H9 (cell line): ENCODE measurements at regions not wholly inside any gene's neighbourhood (a gene's known extent, or its start where the extent isn't known, plus 50 kb on each side); places are given as distances from the start of the nearest gene placed in this dataset.

ENCODE experiments used
- DNase-seq: peaks from one replicate; pipeline ENCODE4 v3.0.0-alpha.2; 2017
- H2AFZ ChIP-seq: one replicate; pipeline ENCODE4 v1.6.1; 2013; ENCODE audit warnings: mild to moderate bottlenecking, low read length, control low read depth, moderate library complexity
- H2AK5ac ChIP-seq: 2 replicates; pipeline ENCODE4 v1.6.1; 2013; ENCODE audit warnings: low read length, control low read depth, mixed read lengths; ENCODE audit not compliant: insufficient read length
- H2BK120ac ChIP-seq: one replicate; pipeline ENCODE4 v1.6.1; 2013; ENCODE audit warnings: low read depth, mild to moderate bottlenecking, low read length, control low read depth, inconsistent platforms; ENCODE audit not compliant: poor library complexity, severe bottlenecking
- H2BK12ac ChIP-seq: 2 replicates; pipeline ENCODE4 v1.6.1; 2013; ENCODE audit warnings: low read length, control low read depth, mixed read lengths, low read depth; ENCODE audit not compliant: insufficient read length
- H2BK15ac ChIP-seq: 2 replicates; pipeline ENCODE4 v1.6.1; 2013; ENCODE audit warnings: low read depth, low read length, control low read depth
- H2BK20ac ChIP-seq: one replicate; pipeline ENCODE4 v1.6.1; 2013; ENCODE audit warnings: low read depth, mild to moderate bottlenecking, low read length, control low read depth, inconsistent platforms; ENCODE audit not compliant: poor library complexity, severe bottlenecking
- H2BK5ac ChIP-seq: 2 replicates; pipeline ENCODE4 v1.6.1; 2013; ENCODE audit warnings: low read length, control low read depth, mixed read lengths; ENCODE audit not compliant: insufficient read length
- H3K14ac ChIP-seq: 2 replicates; pipeline ENCODE4 v1.6.1; 2013; ENCODE audit warnings: low read length, control low read depth; ENCODE audit not compliant: insufficient read depth
- H3K18ac ChIP-seq: 2 replicates; pipeline ENCODE4 v1.6.1; 2013; ENCODE audit warnings: low read depth, mild to moderate bottlenecking, mixed read lengths, low read length, control low read depth; ENCODE audit not compliant: insufficient read length
- H3K23ac ChIP-seq: 2 replicates; pipeline ENCODE4 v1.6.1; 2013; ENCODE audit warnings: low read length, control low read depth, mixed read lengths, low read depth; ENCODE audit not compliant: insufficient read length
- H3K23me2 ChIP-seq: 2 replicates; pipeline ENCODE4 v1.6.1; 2013; ENCODE audit warnings: low read depth, mild to moderate bottlenecking, mixed read lengths, low read length, control low read depth; ENCODE audit not compliant: insufficient read length, poor library complexity, severe bottlenecking
- H3K27ac ChIP-seq: 2 replicates; pipeline ENCODE4 v1.5.1; 2013; ENCODE audit warnings: low read length, control low read depth, mixed read lengths, low read depth; ENCODE audit not compliant: insufficient read length
- H3K27me3 ChIP-seq: 2 replicates; pipeline ENCODE4 v1.6.1; 2013; ENCODE audit warnings: low read length, control low read depth, inconsistent platforms; ENCODE audit not compliant: insufficient read depth
- H3K4ac ChIP-seq: 2 replicates; pipeline ENCODE4 v1.6.1; 2013; ENCODE audit warnings: low read depth, mild to moderate bottlenecking, control low read depth, inconsistent platforms, low read length, moderate library complexity
- H3K4me1 ChIP-seq: 2 replicates; pipeline ENCODE4 v1.6.1; 2013; ENCODE audit warnings: low read length, control low read depth, inconsistent platforms; ENCODE audit not compliant: insufficient read depth
- H3K4me2 ChIP-seq: 2 replicates; pipeline ENCODE4 v1.6.1; 2013; ENCODE audit warnings: low read length, control low read depth, mixed read lengths; ENCODE audit not compliant: insufficient read length, insufficient read depth
- H3K56ac ChIP-seq: 2 replicates; pipeline ENCODE4 v1.6.1; 2013; ENCODE audit warnings: low read depth, mild to moderate bottlenecking, mixed read lengths, low read length, control low read depth; ENCODE audit not compliant: insufficient read length
- H3K79me1 ChIP-seq: 2 replicates; pipeline ENCODE4 v1.6.1; 2013; ENCODE audit warnings: low read depth, mild to moderate bottlenecking, moderate library complexity, low read length, control low read depth, inconsistent platforms; ENCODE audit not compliant: insufficient read depth, poor library complexity, severe bottlenecking
- H3K79me2 ChIP-seq: 2 replicates; pipeline ENCODE4 v1.6.1; 2013; ENCODE audit warnings: low read length, control low read depth, inconsistent platforms; ENCODE audit not compliant: insufficient read depth
- H3K9ac ChIP-seq: 2 replicates; pipeline ENCODE4 v1.6.1; 2013; ENCODE audit warnings: low read length, control low read depth, mixed read lengths; ENCODE audit not compliant: insufficient read length; ENCODE audit errors: extremely low read depth
- H3K9me3 ChIP-seq: one replicate; pipeline ENCODE4 v1.6.1; 2013; ENCODE audit warnings: low read depth, low read length, inconsistent platforms; ENCODE audit not compliant: control insufficient read depth
- H3T11ph ChIP-seq: one replicate; pipeline ENCODE4 v1.6.1; 2013; ENCODE audit warnings: mild to moderate bottlenecking, low read length, control low read depth, inconsistent platforms
- H4K20me1 ChIP-seq: one replicate; pipeline ENCODE4 v1.6.1; 2013; ENCODE audit not compliant: control insufficient read depth, insufficient read length, insufficient read depth
- H4K5ac ChIP-seq: 2 replicates; pipeline ENCODE4 v1.6.1; 2013; ENCODE audit warnings: low read depth, mild to moderate bottlenecking, mixed read lengths, low read length, control low read depth; ENCODE audit not compliant: insufficient read length
- H4K8ac ChIP-seq: replicated peaks from 2 replicates; pipeline ENCODE4 v1.6.1; 2013; ENCODE audit warnings: low read length, control low read depth, mixed read lengths, low read depth; ENCODE audit not compliant: insufficient read length
- H4K91ac ChIP-seq: 2 replicates; pipeline ENCODE4 v1.6.1; 2013; ENCODE audit warnings: low read depth, mild to moderate bottlenecking, moderate library complexity, mixed read lengths, low read length, control low read depth; ENCODE audit not compliant: insufficient read length
- H3K27ac Mint-ChIP-seq, 3 experiments: 2 replicates in 2 of 3; 3 replicates in 1 of 3; pipeline ENCODE4 v1.8.0; 2020 to 2021; ENCODE audit warnings: mixed read lengths in 3 of 3, mild to moderate bottlenecking in 1 of 3, moderate library complexity in 1 of 3
- H3K27me3 Mint-ChIP-seq: 2 replicates; pipeline ENCODE4 v1.8.0; 2021; ENCODE audit warnings: low read depth, mild to moderate bottlenecking, moderate library complexity, mixed read lengths
- H3K36me3 Mint-ChIP-seq, 3 experiments: 2 replicates in 2 of 3; 3 replicates in 1 of 3; pipeline ENCODE4 v1.8.0; 2020 to 2021; ENCODE audit warnings: low read depth in 3 of 3, mixed read lengths in 3 of 3; ENCODE audit not compliant: insufficient read depth in 1 of 3
- H3K4me1 Mint-ChIP-seq, 2 experiments: 2 replicates each; pipeline ENCODE4 v1.8.0; 2020; ENCODE audit warnings: mixed read lengths in 2 of 2
- H3K4me3 Mint-ChIP-seq, 2 experiments: 2 replicates in 1 of 2; 3 replicates in 1 of 2; pipeline ENCODE4 v1.8.0; 2020 to 2021; ENCODE audit warnings: mild to moderate bottlenecking in 2 of 2, mixed read lengths in 2 of 2, moderate library complexity in 1 of 2
- H3K9me3 Mint-ChIP-seq, 2 experiments: 2 replicates in 1 of 2; 3 replicates in 1 of 2; pipeline ENCODE4 v1.8.0; 2020; ENCODE audit warnings: mild to moderate bottlenecking in 2 of 2, mixed read lengths in 2 of 2, moderate library complexity in 1 of 2
- WGBS: extraction: QIAGEN DNeasy Blood & Tissue Kit; methylation state at CpG from one replicate; pipeline ENCODE4 v1.1.7; 2013; ENCODE audit warnings: missing lambda C conversion rate, low lambda C conversion rate, mixed read lengths; ENCODE audit not compliant: insufficient read length; ENCODE audit errors: extremely low coverage; 5-methylcytosine and 5-hydroxymethylcytosine counted together
- TF ChIP-seq, protein P1 (sequence below): fragments of 200-600 bp; sonication (generic); conservative IDR thresholded peaks from 3 replicates; pipeline ENCODE4 v1.8.0; 2021; ENCODE audit warnings: antibody characterized with exemption, mild to moderate bottlenecking

DNA sequence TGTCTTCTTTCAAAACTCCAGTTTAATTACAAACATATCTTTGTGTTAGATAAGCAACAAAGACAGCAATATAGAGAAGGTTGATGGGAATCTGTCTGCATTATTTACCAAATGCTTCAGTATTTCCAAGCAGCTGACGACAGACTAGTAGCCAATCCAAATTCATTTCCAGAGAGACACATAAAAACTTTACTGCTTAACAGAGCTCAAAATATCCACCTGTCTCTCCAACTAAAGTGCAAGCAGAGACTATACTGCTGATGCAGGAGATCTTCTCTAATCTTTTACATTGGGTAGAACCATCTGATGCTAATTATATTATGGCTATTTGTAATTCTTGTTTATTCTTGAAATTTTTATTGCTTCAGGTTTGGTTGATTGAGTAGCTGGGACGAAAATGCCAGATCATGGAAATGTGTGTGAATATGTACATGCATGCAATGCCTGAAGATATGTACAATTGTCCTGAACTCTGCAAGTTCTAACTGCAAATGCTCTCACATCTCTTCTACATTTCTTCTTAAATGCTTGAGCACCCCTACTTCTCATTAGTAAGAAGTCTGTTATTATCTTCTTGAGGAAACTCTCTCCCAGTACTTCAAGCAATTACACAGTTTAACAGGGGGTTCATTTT lies 200.0 kb downstream of the PDHA2 start:
- Histone ChIP-seq H3K14ac (no peak overlapping the region), H4K91ac (no peak overlapping the region), H2AK5ac (no peak overlapping the region), H2BK15ac (no peak overlapping the region), H3K4me1 (no peaks in the 10 kb centered on the region), H3K27me3 (no peaks in the 10 kb centered on the region), H3K79me2 (no peaks in the 10 kb centered on the region), H3K9me3 (no peaks in the 10 kb centered on the region), H3K56ac (no peak overlapping the region), H3K23me2 (no peaks in the 10 kb centered on the region), H2BK20ac (no peak overlapping the region), H3T11ph (no peak overlapping the region), H2BK5ac (no peak overlapping the region), H4K5ac (no peak overlapping the region), H3K4me2 (no peak overlapping the region), H3K27ac (no peak overlapping the region), H3K4ac (no peak overlapping the region), H4K20me1 (no peaks in the 10 kb centered on the region), H2BK120ac (no peak overlapping the region), H2BK12ac (no peak overlapping the region), H3K18ac (no peak overlapping the region), H2AFZ (no peak overlapping the region), H3K9ac (no peak overlapping the region), H3K23ac (no peak overlapping the region), H4K8ac (no peak overlapping the region), H3K79me1 (no peaks in the 10 kb centered on the region)
- Mint-ChIP-seq H3K27ac (peak overlapping the region in 1 of 3 experiments; percentile 25; a peak in 1 of 7 replicates), H3K36me3 (peaks cover 0 to 2% (median 0%) of the 10 kb centered on the region in 3 experiments; a peak in 2 of 7 replicates), H3K27me3 (no peaks in the 10 kb centered on the region), H3K9me3 (no peaks in the 10 kb centered on the region; a peak in 1 of 5 replicates), H3K4me1 (no peaks in the 10 kb centered on the region), H3K4me3 (no peak overlapping the region)
- TF ChIP-seq, protein P1, sequence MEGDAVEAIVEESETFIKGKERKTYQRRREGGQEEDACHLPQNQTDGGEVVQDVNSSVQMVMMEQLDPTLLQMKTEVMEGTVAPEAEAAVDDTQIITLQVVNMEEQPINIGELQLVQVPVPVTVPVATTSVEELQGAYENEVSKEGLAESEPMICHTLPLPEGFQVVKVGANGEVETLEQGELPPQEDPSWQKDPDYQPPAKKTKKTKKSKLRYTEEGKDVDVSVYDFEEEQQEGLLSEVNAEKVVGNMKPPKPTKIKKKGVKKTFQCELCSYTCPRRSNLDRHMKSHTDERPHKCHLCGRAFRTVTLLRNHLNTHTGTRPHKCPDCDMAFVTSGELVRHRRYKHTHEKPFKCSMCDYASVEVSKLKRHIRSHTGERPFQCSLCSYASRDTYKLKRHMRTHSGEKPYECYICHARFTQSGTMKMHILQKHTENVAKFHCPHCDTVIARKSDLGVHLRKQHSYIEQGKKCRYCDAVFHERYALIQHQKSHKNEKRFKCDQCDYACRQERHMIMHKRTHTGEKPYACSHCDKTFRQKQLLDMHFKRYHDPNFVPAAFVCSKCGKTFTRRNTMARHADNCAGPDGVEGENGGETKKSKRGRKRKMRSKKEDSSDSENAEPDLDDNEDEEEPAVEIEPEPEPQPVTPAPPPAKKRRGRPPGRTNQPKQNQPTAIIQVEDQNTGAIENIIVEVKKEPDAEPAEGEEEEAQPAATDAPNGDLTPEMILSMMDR: no peak
- no peak for DNase-seq
- WGBS: no CpG with 5 or more reads among the region's 2 CpGs
